GM18498 (cell line): ENCODE measurements at regions not wholly inside any gene's neighbourhood (a gene's known extent, or its start where the extent isn't known, plus 50 kb on each side); places are given as distances from the start of the nearest gene placed in this dataset.
"Not testable (repeated sequence)": the region's sequence is repeated elsewhere in the genome, so short reads cannot be mapped to it uniquely, and the experiment has no call there.

Experiments used
- ATAC-seq: cut with Tn5 transposase; IDR thresholded peaks from one replicate; pipeline ENCODE4 v1.9.1; 2021; ENCODE audit warnings: mild to moderate bottlenecking, moderate library complexity; ENCODE audit not compliant: unreplicated experiment

DNA sequence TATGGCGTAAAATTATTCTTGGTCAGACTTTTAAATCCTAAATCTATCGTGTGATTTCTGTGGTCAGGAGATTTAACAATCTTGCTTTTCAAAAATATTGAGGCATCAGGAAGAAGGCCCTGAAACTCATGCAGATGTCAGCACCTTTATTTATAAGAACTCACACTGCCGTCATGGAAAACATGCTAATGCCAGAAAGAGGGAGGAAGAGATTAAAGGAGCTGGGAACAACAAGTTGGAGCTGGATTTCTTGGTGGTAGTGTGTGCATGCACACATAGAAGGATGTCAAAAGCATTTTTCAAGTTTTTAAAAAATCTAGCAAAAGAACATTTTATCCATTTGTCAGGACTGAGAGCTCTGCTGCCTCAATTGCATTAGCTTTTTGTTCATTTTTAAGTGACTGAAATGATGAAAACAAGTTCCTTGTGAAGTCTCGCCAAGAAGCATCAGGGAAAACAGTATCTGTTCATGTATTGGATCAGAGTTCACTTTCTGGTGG is 342.5 kb downstream of the SPRY2 start:
- no peak for ATAC-seq

DNA sequence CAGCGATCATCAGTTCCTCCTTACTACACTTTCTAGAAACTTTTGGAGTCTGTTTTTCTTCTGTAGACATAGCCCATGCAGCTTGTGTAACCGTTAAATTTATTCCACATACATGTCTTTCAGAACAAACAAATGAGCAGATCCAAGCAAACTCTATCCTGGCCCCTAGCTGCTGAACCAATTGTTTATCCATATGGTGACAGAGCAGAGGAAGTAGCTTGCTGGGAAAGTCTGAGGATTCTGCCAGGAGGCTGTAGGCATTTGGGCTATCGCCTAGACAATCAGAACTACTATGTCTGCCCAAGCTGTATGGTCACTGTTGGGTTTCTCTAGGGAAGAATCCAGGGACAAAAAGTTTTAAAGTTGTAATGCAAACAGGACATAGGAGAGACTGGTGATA is 343.7 kb downstream of the SPRY2 start:
- ATAC-seq, result no peak

DNA sequence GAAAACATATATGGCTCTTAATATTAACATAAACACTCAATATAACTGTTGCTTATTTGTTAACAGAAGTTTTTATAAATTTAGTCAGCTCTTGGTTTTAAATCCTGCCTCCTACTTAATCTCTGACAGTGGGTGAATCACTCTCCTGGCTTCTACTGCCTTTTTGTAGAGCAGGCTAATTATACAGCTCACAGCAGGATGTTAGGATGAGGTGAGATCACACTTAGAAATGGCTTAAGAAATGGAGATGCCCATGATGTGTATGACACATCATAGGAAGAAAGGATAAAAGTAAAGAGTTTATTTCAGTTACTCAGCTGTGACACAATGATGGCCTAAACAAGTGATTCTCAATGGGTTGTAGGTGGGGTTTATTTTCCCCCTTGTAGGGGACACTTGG is 345.6 kb downstream of the SPRY2 start:
- ATAC-seq, result no peak

DNA sequence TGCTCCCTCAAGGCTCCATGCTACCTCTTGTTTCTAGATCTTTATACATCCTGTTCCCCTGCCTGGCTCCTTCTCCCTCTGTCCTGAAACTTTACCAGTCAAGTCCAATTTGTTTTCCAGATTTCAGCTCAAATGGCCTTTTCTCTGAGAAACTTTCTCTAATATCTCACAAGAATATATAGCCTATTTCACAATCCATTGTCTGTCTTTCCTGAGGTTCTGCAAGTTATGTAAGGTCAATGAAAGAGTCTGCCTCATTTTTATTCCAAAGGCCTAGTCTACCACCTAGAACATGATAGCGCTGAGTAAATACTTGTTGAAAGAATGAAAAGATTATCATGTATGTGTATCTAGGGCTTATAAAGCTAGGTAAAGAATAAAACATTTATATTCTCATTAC is 348.8 kb downstream of the SPRY2 start:
- ATAC-seq, result no peak

DNA sequence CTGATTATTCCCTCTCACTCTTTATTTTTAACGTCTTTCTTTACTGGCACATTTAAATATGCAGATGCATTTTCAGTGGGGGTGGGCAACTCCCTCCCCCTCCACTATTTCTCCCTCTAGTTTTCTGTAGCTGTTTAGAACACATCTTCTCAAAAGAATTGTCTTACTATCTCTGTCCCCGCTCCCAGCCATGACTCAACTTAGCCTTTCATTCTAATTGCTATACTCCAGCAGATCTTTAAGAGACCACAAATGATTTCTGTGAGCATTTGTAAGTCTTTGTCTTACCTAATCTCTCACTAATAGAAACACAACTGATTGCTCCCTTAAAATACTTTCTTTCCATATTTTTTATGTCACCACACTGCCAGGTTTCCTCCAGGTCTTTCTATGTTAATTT is 350.9 kb downstream of the SPRY2 start:
- ATAC-seq, result no peak

DNA sequence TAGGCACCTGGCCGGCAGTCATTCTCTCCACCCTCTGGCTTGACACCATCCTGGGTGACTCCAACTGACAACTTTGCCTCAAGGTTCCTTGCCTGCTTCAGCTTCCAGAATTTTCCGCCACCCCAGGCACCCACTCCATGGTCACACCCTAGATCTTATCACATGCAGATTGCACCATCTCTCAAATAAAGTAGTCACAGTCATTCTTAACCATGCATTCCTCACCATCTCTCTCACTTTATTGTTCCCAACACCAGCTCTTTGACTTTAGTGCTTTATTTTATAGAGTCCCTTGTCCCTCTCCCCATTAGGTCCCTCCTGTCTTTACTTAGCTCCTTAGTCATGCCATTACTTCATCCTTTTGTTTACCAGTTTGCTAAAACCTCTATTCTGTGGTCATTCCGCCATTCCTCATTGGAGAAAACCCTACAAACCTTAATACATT is 351.7 kb downstream of the SPRY2 start:
- no peak for ATAC-seq

DNA sequence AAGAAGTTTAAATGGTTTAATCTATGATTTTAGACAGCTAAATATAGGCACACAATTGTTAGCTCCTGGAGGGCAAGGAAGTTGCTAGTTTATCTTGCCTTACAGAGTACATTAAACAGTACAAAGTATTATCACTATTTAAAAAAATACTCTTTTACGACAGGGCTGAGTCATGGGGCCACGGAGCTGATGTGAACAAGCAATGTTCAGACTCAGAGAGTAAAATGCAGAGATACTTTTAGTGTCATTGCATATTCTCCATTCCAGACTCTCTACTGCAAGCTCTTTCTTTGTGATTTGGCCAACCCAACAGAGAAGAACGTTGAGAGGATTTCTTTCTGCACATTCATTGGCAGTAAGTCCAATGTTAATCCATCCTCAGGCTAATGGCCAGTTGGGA is 352.4 kb downstream of the SPRY2 start:
- ATAC-seq, result no peak

DNA sequence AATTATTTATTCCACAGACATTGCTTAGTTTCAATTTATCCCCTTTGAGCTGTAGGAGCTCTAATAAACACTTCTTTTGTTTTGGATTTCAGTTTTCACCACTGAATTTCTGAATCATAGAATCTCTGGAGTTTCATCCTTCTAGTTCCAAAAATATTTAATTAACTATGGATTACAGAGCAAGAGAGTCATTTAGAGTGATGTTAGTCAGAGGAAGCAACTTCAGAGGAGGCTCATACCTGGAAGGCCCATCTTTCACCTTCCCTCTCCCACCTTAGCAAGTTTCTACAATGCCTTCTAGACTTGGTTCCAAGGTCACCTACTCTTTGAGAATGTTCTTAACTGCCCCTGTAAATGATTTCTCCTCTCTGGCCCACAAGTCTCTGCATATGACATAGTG is 353.2 kb downstream of the SPRY2 start:
- no peak for ATAC-seq

DNA sequence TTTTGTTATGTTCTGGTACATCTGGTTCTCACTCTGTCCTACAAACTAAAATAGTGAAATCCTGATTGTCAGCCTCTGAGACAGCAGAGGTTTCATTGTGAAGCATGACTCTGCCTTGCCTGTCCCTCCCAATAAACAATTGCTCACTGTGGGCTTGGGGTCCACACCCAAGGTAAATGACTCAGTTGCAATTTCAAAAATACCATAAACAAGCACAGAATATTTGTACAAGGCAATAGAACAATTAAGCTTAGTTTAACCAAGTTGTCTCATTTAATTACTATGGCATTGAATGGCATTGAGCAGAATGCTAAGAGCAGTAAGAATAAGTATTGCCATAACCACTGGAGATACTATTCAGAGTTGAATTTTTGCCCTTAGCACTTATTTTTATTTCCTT is 353.6 kb downstream of the SPRY2 start:
- no peak for ATAC-seq

DNA sequence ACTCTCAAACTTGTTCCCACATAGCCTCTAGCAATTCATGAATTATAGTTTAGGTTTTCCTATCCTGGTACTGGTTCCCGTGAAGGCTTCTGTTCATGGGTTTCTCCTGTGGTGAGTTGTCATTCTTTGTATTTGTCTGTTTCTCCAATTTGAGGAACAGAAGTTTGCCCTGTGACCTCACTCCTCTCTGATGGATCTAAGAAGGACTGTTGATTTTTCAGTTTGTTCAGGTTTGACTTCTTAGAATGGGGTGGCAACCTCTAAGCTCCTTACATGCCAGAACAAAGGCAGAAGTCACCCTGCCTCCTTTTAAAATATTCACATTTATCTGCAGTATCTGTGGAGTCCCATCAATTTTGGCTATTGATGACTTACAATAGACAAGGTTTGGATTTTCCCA is 354.0 kb downstream of the SPRY2 start:
- ATAC-seq, result no peak

DNA sequence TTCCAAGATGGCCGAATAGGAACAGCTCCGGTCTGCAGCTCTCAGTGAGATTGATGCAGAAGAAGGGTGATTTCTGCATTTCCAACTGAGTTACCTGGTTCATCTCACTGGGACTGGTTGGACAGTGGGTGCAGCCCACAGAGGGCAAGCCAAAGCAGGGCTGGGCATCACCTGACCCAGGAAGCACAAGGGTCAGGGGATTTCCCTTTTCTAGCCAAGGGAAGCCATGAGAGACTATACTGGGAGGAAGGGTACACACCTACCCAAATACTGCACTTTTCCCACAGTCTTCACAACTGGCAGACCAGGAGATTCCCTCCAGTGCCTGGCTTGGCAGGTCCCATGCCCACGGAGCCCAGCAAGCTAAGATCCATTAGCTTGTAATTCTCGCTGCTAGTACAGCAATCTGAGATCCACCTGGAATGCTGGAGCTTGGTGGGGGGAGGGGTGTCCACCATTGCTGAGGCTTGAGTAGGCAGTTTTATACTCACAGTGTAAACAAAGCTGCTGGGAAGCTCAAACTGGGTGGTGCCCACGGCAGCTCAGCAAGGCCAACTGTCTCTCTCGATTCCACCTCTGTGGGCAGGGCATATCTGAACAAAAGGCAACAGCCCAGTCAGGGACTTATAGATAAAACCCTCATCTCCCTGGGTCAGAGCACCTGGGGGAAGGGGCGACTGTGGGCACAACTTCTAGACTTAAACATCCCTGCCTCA is 365.8 kb downstream of the SPRY2 start:
- not testable (repeated sequence) for ATAC-seq

DNA sequence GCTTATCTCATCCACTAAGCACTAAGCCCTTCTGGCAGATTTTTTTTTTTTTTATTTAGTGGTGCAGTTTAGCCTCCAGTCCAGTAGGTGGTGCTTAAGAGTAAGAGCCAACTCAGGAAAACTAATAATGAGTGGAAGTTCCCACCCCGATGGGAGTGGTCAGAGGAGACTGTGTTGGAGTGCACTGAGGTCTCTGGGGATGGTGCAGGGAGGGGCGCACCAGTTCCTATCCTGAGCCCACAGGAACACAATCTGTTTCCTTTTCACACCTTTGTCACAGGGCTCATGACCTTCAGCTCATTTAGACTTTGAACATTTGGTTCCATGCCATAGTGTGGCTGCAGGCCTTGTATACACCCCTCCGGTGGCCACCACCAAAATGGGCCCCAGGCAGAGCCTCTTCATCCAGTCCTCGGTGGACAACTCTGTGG is 367.4 kb downstream of the SPRY2 start:
- peak; percentile 89 for ATAC-seq

DNA sequence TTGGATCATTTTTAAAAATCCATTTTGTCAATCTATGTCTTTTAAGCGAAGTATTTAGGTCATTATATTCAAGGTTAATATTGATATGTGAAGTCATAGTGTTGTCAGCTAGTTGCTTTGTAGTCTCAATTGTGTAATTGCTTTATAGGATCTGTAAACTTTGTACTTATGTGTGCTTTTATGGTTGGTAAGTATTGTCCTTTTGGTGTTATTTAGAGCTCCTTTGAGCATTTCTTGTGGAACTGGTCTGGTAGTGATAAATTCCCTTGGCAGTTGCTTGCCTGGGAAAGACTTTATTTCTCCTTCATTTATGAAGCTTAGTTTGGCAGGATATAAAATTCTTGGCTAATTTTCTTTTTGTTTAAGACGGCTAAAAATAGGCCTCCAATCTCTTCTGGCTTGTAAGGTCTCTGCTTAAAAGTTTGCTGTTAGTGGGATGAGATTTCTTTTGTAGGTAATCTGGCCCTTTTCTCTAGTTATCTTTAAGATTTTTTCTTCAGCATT is 368.8 kb downstream of the SPRY2 start:
- ATAC-seq, result no peak

DNA sequence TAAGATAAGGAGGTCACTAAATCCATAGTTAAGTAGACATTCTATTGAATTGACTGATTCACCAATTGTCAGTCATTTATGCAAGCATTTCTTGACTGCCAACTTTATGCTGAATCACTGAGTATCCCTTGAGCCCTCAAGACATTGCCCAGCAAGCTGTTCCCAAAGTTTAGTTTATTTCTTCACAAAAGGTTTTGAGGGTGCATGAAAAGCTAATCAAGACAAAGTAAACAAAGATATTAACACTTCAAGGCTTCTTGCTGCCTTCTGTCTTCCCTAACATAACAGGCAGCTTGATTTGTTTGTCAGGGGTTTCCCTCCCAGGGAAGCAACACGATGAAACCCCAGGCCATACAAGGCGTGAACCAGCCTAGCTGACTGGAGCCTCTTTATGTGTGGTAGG is 374.4 kb downstream of the SPRY2 start:
- ATAC-seq, result no peak

DNA sequence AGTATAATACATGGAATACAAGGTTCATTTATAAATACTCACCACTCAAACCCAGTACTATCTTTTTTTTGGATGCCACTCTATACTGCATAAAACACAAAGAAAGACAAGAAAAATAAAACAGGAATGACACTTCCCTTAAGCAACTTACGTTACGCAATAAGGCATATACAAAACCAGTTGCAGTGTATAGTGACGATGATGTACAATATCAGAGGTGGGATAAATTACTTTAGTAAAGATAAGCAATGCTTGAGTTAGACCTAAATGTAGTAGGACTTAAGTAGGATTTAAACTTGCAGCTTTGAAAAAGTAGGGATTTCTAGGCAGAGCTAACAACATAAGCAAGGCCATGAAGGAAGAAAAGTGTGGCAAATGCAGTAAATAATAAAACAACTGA is 374.9 kb downstream of the SPRY2 start:
- ATAC-seq, result no peak

DNA sequence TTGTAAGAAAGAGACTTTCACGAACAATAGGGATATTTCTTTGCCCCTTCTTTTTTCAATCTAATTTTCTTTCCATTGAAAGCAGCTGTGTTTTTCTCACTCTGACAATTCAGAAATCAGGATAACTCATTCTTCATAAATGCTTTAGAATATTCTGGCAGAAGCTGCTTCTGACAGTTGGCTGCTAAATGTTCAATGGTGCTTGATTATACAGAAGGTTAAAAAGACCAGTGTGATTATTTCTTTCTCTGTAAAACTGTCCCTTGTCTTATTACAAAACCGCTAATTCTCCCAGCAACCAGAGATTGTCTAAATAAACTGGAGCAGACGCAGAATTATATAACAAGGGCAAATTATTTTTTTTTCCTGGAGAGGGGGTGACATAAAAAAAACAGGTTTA is 394.4 kb downstream of the SPRY2 start:
- no peak for ATAC-seq

DNA sequence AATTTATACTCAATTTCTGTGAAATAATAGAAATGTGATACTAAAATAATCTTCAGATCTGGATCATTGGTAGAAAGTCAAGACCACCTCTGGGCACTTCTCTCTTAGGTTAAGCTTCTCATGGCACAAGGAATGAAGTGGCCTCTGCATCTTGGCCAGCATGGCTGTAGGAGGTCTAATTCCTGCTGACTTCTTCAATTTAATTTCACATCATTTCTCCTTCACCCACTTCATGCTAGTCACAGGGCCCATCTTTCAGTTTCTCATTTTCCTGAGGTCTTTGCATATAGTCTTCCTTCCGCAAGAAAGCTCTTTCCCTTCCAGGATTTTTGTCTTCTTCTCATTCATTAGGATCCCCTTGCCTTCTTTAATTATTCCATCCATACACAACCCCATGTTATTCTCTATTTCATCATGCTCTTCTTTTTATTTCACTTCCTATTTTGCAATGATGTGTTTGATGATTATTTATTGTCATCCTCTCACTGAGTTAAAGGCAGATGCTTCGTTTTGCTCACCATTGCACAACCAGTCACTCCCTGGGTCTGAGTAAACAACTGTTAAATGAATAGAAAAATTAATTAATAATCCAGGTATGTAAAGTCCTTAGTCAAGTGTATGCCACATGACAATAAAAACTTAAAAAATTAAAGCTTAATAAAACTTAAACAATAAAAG is 397.4 kb downstream of the SPRY2 start:
- ATAC-seq, result no peak

DNA sequence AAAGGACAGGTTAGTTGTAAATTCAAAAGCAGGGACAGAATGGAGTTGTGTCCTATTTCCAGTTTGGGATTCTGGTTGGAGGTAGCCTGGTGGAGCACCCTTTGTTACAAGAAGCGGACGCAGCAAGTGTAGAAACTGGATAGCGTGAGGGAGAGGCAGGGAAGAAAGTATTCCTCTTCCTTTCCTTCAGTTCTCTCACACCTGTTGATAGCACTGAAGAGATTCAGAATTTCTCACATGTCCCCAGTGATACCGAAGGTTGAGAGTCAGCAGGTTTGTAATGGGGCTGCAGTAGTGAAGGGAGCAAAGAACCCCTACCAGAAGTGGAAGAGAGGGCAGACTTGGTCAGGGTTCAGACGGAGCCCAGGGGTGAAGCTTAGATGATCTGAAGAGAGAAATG is 399.2 kb downstream of the SPRY2 start:
- ATAC-seq, result no peak

DNA sequence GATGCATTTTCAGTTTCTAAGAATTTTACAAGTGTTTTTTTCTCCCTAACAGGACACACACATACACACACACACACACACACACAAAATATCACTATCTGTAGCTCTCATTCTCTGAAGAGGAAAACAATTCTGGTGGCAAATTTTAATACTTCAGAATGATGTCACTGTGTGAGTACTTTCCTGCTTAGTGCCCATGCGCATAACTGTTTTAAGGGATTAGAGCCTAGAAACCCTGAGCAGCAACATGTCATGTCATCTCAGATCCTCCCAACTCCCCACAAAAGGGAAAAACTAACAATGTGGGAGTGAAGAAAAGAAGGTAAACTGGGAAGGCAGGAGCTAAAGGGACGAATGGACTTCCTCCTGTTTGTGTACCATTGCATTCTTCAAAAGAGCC is 401.2 kb downstream of the SPRY2 start:
- no peak for ATAC-seq

DNA sequence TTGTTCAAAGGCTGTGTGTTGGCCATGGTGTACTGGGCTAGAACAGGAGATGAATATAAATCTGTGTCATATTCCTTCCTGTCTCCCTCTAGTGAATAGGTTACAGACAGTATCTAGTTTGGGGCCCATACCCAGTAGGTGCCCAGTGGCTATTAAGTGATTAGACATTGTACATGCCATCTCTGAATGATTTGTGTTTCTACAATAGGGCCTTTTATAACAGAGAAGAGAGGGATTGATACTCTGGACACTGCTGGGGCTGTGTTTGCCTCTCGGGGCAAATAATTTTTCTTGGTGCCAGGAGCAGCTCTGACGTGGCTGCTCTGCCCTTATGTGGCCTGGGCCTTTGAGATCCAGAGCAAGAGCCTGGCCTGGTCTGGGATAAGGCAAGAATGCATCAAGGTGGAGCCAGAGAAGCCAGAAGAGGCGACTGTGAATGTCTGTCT is 403.1 kb downstream of the SPRY2 start:
- no peak for ATAC-seq

DNA sequence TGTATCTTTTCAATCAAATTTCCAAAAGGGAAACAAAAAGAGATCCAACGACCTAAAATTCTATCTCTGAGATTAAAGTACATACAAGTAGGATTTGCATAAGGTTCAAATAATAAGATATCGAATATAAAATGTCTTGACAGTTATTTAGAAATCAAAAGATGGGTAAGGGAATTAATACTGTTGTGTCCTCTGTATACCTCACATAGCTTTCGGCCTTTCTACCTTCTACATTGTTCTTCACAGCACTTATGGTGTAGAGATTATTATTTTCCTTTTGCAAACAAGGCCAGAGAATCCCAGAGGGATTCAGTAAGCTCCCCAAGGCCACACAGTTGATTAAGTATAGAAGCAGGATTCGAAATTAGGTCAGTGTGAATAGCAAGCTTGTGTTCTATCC is 403.6 kb downstream of the SPRY2 start:
- ATAC-seq, result no peak
